ENCODE measurements at regions not wholly inside any gene's neighbourhood (a gene's known extent, or its start where the extent isn't known, plus 50 kb on each side); places are given as distances from the start of the nearest gene placed in this dataset.

DNA sequence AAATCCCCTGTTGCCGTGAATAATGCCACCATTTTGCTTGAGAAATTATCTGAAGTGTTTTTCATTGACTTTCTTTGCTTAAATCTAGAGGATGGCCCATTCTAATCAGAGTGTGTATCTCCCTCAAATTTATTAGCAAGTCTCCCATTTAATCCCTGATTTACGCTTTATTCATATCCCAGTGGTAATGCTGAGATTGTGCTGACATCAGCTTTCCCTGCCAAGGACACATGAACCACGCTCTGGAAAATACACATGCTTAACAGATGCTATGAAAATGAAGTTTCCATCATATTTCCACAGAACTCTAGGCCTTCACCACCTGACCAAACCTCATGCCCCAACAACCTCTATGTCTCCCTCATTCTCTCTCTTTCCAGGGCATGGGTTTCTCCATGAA is 545.4 kb downstream of the TUSC7 start:
- no peak for TF ChIP-seq POLR2A (IDR thresholded peaks at IDR 0.05)
- TF ChIP-seq, protein P1, sequence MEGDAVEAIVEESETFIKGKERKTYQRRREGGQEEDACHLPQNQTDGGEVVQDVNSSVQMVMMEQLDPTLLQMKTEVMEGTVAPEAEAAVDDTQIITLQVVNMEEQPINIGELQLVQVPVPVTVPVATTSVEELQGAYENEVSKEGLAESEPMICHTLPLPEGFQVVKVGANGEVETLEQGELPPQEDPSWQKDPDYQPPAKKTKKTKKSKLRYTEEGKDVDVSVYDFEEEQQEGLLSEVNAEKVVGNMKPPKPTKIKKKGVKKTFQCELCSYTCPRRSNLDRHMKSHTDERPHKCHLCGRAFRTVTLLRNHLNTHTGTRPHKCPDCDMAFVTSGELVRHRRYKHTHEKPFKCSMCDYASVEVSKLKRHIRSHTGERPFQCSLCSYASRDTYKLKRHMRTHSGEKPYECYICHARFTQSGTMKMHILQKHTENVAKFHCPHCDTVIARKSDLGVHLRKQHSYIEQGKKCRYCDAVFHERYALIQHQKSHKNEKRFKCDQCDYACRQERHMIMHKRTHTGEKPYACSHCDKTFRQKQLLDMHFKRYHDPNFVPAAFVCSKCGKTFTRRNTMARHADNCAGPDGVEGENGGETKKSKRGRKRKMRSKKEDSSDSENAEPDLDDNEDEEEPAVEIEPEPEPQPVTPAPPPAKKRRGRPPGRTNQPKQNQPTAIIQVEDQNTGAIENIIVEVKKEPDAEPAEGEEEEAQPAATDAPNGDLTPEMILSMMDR (IDR thresholded peaks at IDR 0.05): no peak
